DND-41 (cell line): ENCODE measurements at regions not wholly inside any gene's neighbourhood (a gene's known extent, or its start where the extent isn't known, plus 50 kb on each side); places are given as distances from the start of the nearest gene placed in this dataset.

Experiments
- EZH2 ChIP-seq: IDR thresholded peaks from 3 replicates; pipeline ENCODE4 v1.6.1; 2012; ENCODE audit warnings: borderline replicate concordance, low read depth, mild to moderate bottlenecking, moderate library complexity, low read length, inconsistent platforms; ENCODE audit not compliant: severe bottlenecking
- TF ChIP-seq, protein P1 (sequence below): IDR thresholded peaks from 2 replicates; pipeline ENCODE4 v1.5.1; 2012; ENCODE audit warnings: borderline replicate concordance, low read length, moderate library complexity, mild to moderate bottlenecking; ENCODE audit not compliant: poor library complexity, severe bottlenecking; ENCODE audit errors: extremely low read depth

DNA sequence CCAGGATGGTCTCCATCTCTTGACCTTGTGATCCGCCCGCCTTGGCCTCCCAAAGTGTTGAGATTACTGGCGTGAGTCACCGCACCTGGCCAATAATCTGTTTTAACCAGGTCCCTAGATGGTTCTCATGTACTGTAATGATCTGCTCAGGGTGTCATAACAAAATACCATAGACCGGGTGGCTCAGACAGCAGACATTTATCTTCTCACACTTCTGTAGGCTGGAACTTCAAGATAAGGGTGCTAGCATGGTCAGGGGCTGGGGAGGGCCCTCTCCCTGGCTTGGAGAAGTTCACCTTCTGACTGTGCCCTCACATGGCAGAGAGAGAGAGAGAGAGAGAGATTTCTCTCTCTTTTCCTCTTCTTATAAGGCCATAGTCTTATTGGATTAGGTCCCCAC, 279.4 kb upstream of the LYZL1 start:
- TF ChIP-seq, protein P1, sequence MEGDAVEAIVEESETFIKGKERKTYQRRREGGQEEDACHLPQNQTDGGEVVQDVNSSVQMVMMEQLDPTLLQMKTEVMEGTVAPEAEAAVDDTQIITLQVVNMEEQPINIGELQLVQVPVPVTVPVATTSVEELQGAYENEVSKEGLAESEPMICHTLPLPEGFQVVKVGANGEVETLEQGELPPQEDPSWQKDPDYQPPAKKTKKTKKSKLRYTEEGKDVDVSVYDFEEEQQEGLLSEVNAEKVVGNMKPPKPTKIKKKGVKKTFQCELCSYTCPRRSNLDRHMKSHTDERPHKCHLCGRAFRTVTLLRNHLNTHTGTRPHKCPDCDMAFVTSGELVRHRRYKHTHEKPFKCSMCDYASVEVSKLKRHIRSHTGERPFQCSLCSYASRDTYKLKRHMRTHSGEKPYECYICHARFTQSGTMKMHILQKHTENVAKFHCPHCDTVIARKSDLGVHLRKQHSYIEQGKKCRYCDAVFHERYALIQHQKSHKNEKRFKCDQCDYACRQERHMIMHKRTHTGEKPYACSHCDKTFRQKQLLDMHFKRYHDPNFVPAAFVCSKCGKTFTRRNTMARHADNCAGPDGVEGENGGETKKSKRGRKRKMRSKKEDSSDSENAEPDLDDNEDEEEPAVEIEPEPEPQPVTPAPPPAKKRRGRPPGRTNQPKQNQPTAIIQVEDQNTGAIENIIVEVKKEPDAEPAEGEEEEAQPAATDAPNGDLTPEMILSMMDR: no peak
- no peak for TF ChIP-seq EZH2
